ENCODE measurements at regions not wholly inside any gene's neighbourhood (a gene's known extent, or its start where the extent isn't known, plus 50 kb on each side); places are given as distances from the start of the nearest gene placed in this dataset.

- TF ChIP-seq CTCF (IDR thresholded peaks at IDR 0.05) = no peak
- no peak for TF ChIP-seq POLR2A (IDR thresholded peaks at IDR 0.05)
These were observed 70.8 kb upstream of the CLDN14 start for GRCh38 chr21:36550761-36551160.

Measured in thyroid gland (tissue), 4 donors.